ENCODE measurements at regions not wholly inside any gene's neighbourhood (a gene's known extent, or its start where the extent isn't known, plus 50 kb on each side); places are given as distances from the start of the nearest gene placed in this dataset.

DNA sequence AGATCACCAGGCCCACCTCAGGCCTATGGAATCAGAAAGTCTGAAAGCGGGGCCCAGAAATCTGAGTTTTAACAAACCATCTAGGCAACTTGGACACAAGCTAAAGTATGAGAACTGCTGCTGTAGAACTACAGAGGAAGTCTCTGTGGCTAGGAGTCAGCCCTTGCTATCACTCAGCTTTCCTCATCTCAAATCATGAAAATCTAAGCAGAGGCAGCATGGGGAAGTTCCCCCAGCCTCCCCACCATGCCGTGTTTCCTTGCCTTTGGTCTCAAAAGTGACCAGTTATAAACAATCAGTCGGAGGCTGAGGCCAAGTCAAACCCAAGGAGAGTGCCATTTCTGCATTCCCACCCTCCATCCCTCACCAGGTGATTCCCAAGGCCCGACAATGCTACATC lies 404.7 kb downstream of the BCL11A start:
- Mint-ChIP-seq H3K9me3 (peaks cover 0 to 10% (median 6%) of the 10 kb centered on the region in 7 donors), H3K36me3 (no peaks in the 10 kb centered on the region), H3K4me1 (peaks cover 0 to 20% (median 16%) of the 10 kb centered on the region in 3 donors), H3K27me3 (no peaks in the 10 kb centered on the region), H3K27ac (peak overlapping the region in 5 of 6 donors; percentile 6 to 95 (median 62)), H3K4me3 (peak overlapping the region in 6 of 8 donors; percentile 35 to 71 (median 56))
- ATAC-seq (ENCODE audit: low read depth in 2 of 2) (peak; percentile 56 to 73), DNase-seq (no peak)

GRCh38 chr2:60140185-60140584 lies 413.3 kb downstream of the BCL11A start:
- H3K4me1 Mint-ChIP-seq = no peaks in the 10 kb centered on the region

DNA sequence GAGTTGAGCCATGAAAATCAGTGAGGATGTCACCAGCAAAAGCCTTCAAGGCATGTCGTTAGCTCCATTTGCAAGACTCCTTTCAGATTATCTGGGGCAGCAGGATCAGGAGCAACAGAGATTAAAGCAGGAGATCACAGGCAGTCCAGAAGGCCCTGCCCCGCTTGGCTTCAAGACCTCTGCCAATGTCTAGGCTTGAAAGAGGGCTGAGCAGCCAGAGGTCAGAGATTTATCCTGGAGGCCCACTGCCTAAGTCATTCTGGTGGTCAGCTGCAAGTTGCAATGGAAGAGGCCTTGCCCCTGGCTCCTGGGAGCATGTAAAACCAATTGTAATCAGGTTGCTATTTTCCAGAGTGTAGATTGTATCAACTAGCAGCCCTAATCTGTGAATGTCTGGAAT lies 416.5 kb downstream of the BCL11A start:
- no peak overlapping the region for H3K27ac Mint-ChIP-seq
- no peaks in the 10 kb centered on the region for H3K27me3 Mint-ChIP-seq
- H3K4me3 Mint-ChIP-seq = no peak overlapping the region
- no peaks in the 10 kb centered on the region for H3K4me1 Mint-ChIP-seq
- no peak for ATAC-seq (ENCODE audit: low read depth in 2 of 2)
- H3K36me3 Mint-ChIP-seq = peaks cover 0 to 27% of the 10 kb centered on the region in 2 donors
- DNase-seq = no peak
- H3K9me3 Mint-ChIP-seq = peaks cover 3 to 16% (median 12%) of the 10 kb centered on the region in 7 donors

More at GRCh38 chr2:60140185-60140584, 413.3 kb downstream of the BCL11A start:
- Mint-ChIP-seq H3K27ac (peak overlapping the region in 1 of 6 donors; percentile 71), H3K9me3 (peaks cover 2 to 16% (median 11%) of the 10 kb centered on the region in 7 donors), H3K36me3 (peaks cover 0 to 14% of the 10 kb centered on the region in 2 donors), H3K27me3 (no peaks in the 10 kb centered on the region), H3K4me3 (no peak overlapping the region)
- DNase-seq (no peak), ATAC-seq (ENCODE audit: low read depth in 2 of 2) (no peak)

GRCh38 chr2:60127191-60127590 lies 426.3 kb downstream of the BCL11A start:
- ATAC-seq (ENCODE audit: low read depth in 2 of 2) (no peak), DNase-seq (no peak)
- H3K27ac Mint-ChIP-seq = peak overlapping the region in 1 of 6 donors; percentile 11
- no peak overlapping the region for H3K4me3 Mint-ChIP-seq
- H3K4me1 Mint-ChIP-seq = no peaks in the 10 kb centered on the region
- H3K36me3 Mint-ChIP-seq = peaks cover 0 to 5% of the 10 kb centered on the region in 2 donors
- H3K27me3 Mint-ChIP-seq = no peaks in the 10 kb centered on the region
- peaks cover 5 to 24% (median 18%) of the 10 kb centered on the region in 7 donors for H3K9me3 Mint-ChIP-seq

DNA sequence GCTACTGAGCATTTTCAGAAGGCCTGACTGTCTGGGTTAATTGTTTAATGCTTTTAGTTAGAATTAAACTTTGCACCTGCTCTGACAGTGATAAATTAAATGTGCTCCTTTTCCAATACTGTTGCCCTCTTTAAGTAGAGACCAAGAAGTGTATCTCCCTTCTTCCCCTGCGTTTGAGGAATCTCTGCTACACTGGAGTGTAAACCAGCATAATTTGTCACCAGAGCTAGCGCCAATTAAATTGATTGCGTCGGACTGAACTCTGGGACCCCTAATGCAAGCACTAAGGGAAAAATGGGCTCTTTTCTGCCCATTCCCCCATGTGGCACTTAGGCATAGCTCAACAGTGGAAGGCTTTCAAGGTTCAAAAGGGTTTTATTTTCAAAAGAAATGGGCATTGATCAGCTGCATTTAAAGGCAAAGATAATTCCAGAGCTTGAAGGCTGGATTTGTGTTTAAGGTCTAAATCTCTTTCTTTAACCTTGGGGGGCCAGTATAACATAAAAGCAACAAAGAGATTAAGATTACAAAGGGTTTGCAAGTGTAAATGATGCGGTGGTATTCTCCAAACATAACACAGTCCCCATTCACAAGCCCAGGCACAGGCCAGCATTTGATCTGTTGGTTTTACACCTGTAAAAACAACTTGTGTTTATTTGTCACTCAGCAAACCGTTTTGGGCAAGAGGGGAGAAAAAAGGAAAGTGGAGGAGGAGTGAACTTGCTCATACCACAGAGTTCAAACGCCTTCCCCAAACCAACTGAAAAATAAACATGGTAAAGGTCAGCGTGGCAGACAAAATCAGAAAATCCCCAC lies 427.6 kb downstream of the BCL11A start:
- DNase-seq (no peak), ATAC-seq (ENCODE audit: low read depth in 2 of 2) (no peak)
- Mint-ChIP-seq H3K27ac (no peak overlapping the region), H3K4me3 (no peak overlapping the region), H3K9me3 (peaks cover 4 to 17% (median 8%) of the 10 kb centered on the region in 7 donors), H3K4me1 (no peaks in the 10 kb centered on the region), H3K27me3 (no peaks in the 10 kb centered on the region), H3K36me3 (no peaks in the 10 kb centered on the region)

- no peaks in the 10 kb centered on the region for H3K27me3 Mint-ChIP-seq
- ATAC-seq (ENCODE audit: low read depth in 2 of 2) (no peak), DNase-seq (no peak)
- peaks cover 4 to 38% (median 16%) of the 10 kb centered on the region in 7 donors for H3K9me3 Mint-ChIP-seq
- no peak overlapping the region for H3K4me3 Mint-ChIP-seq
- H3K4me1 Mint-ChIP-seq = peaks cover 0 to 4% (median 3%) of the 10 kb centered on the region in 3 donors
- H3K36me3 Mint-ChIP-seq = peaks cover 0 to 9% of the 10 kb centered on the region in 2 donors
- no peak overlapping the region for H3K27ac Mint-ChIP-seq
These were observed 433.7 kb downstream of the BCL11A start for GRCh38 chr2:60119778-60120177.

DNA sequence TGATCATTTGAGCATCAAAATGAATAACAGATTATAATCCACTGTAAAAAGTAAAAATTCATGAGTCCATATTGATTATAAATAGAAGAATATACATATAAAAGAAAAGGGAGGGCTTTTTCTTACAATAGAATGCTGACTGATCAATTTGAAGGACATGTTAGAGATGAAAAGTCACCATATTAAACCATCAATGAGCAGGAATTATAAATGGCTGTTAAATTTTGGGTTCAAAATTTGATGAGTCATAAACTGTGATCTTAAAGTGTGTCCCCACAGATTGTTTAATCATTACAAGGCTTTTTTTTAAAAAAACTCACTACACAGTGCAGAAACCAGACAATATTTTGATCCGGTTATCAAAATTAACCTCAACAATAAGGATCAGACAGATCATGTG lies 434.5 kb downstream of the BCL11A start:
- no peak overlapping the region for H3K4me3 Mint-ChIP-seq
- no peak for ATAC-seq (ENCODE audit: low read depth in 2 of 2)
- no peak for DNase-seq
- no peak overlapping the region for H3K27ac Mint-ChIP-seq
- H3K27me3 Mint-ChIP-seq = no peaks in the 10 kb centered on the region
- peaks cover 4 to 38% (median 16%) of the 10 kb centered on the region in 7 donors for H3K9me3 Mint-ChIP-seq
- H3K36me3 Mint-ChIP-seq = peaks cover 0 to 9% of the 10 kb centered on the region in 2 donors
- peaks cover 0 to 4% (median 3%) of the 10 kb centered on the region in 3 donors for H3K4me1 Mint-ChIP-seq

GRCh38 chr2:60118061-60118460 lies 435.4 kb downstream of the BCL11A start:
- Mint-ChIP-seq H3K27ac (no peak overlapping the region), H3K36me3 (peaks cover 0 to 9% of the 10 kb centered on the region in 2 donors), H3K4me1 (peaks cover 0 to 4% (median 3%) of the 10 kb centered on the region in 3 donors), H3K4me3 (no peak overlapping the region), H3K9me3 (peaks cover 4 to 38% (median 16%) of the 10 kb centered on the region in 7 donors), H3K27me3 (no peaks in the 10 kb centered on the region)
- DNase-seq (no peak), ATAC-seq (ENCODE audit: low read depth in 2 of 2) (no peak)

DNA sequence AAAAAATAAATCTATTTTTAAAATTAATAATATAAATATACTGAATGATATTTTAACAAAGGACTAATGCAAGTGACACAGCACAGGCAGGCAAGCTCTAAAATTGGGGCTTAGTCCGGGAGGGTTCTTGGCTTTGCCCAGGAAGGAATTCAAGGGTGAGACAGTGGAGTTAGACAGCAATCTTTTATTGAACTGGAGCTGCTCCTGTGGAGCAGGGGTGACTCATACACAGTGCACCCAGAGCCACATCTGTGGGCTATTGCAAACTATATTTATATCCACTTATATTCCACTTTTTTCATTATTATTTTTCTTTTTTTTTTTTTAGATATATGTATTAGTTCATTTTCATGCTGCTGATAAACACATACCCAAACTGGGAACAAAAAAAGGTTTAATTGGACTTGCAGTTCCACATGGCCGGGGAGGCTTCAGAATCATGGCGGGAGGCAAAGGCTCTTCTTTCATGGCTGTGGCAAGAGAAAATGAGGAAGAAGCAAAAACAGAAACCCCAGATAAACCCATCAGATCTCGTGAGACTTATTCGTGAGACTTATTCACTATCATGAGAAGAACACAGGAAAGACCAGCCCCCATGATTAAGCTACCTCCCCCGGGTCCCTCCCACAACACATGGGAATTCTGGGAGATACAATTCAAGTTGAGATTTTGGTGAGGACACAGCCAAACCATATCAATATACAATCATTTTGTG lies 437.1 kb downstream of the BCL11A start:
- Mint-ChIP-seq H3K27ac (no peak overlapping the region), H3K4me3 (peak overlapping the region in 1 of 8 donors; percentile 2), H3K4me1 (peaks cover 0 to 4% (median 3%) of the 10 kb centered on the region in 3 donors), H3K27me3 (no peaks in the 10 kb centered on the region), H3K36me3 (peaks cover 0 to 9% of the 10 kb centered on the region in 2 donors), H3K9me3 (peaks cover 4 to 38% (median 16%) of the 10 kb centered on the region in 7 donors)
- no peak for DNase-seq
- no peak for ATAC-seq (ENCODE audit: low read depth in 2 of 2)

DNA sequence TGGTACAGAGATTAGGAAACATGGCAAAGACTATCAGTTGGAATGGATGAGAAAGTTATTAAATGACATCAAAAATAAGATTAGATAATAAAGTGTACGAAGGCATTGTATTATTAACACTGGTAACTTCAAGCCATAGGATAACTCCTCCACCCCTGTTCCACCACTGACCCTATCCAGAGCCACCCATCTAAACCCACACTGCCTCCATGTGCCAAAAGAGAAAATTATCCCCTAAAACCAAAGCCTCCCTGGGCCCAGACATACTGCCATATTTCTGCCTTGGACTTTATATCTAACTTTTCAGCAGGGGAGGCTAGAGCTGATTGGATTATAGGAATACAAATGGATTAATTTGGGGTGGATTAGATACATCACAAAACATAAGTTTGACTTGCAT lies 443.7 kb downstream of the BCL11A start:
- no peak overlapping the region for H3K4me3 Mint-ChIP-seq
- no peaks in the 10 kb centered on the region for H3K9me3 Mint-ChIP-seq
- H3K27ac Mint-ChIP-seq = no peak overlapping the region
- ATAC-seq (ENCODE audit: low read depth in 2 of 2) (no peak), DNase-seq (no peak)
- no peaks in the 10 kb centered on the region for H3K36me3 Mint-ChIP-seq
- peaks cover 17 to 18% (median 17%) of the 10 kb centered on the region in 3 donors for H3K4me1 Mint-ChIP-seq
- H3K27me3 Mint-ChIP-seq = no peaks in the 10 kb centered on the region

GRCh38 chr2:60106836-60107529 lies 446.5 kb downstream of the BCL11A start:
- Mint-ChIP-seq H3K27ac (no peak overlapping the region), H3K4me3 (no peak overlapping the region), H3K4me1 (peaks cover 22 to 24% (median 24%) of the 10 kb centered on the region in 3 donors), H3K36me3 (no peaks in the 10 kb centered on the region), H3K27me3 (no peaks in the 10 kb centered on the region), H3K9me3 (no peaks in the 10 kb centered on the region)
- ATAC-seq (ENCODE audit: low read depth in 2 of 2) = no peak
- no peak for DNase-seq

GRCh38 chr2:60105906-60106305 lies 447.5 kb downstream of the BCL11A start:
- H3K36me3 Mint-ChIP-seq = no peaks in the 10 kb centered on the region
- no peak overlapping the region for H3K27ac Mint-ChIP-seq
- no peak for DNase-seq
- no peaks in the 10 kb centered on the region for H3K9me3 Mint-ChIP-seq
- peaks cover 22 to 24% (median 24%) of the 10 kb centered on the region in 3 donors for H3K4me1 Mint-ChIP-seq
- no peaks in the 10 kb centered on the region for H3K27me3 Mint-ChIP-seq
- H3K4me3 Mint-ChIP-seq = peak overlapping the region in 1 of 8 donors; percentile 70
- ATAC-seq (ENCODE audit: low read depth in 2 of 2) = no peak

Data from naive B cell (primary cell).